ENCODE measurements at regions not wholly inside any gene's neighbourhood (a gene's known extent, or its start where the extent isn't known, plus 50 kb on each side); places are given as distances from the start of the nearest gene placed in this dataset.
"Not testable (repeated sequence)": the region's sequence is repeated elsewhere in the genome, so short reads cannot be mapped to it uniquely, and the experiment has no call there.

GRCh38 chr7:13751766-13752165 is 237.7 kb downstream of the ETV1 start:
- Histone ChIP-seq H3K27ac (ENCODE audit: low read depth, low read length, poor library complexity, severe bottlenecking) (no peak overlapping the region), H3K9me3 (ENCODE audit: low read length) (no peaks in the 10 kb centered on the region), H2AFZ (ENCODE audit: low read length) (no peak overlapping the region), H3K4me1 (ENCODE audit: insufficient read depth, low read length, poor library complexity, severe bottlenecking) (no peaks in the 10 kb centered on the region), H3K9me2 (ENCODE audit: insufficient read depth, low read length) (no peaks in the 10 kb centered on the region), H3K4me3 (ENCODE audit: low read depth, low read length, poor library complexity, severe bottlenecking) (no peak overlapping the region), H3K36me3 (ENCODE audit: insufficient read depth, low read length) (no peaks in the 10 kb centered on the region), H4K20me1 (ENCODE audit: insufficient read depth, low read length) (no peaks in the 10 kb centered on the region), H3K4me2 (ENCODE audit: low read length) (no peak overlapping the region), H3K79me2 (ENCODE audit: insufficient read depth, low read depth, low read length) (no peaks in the 10 kb centered on the region)
- no TSS peak for BruUV-seq (replicated peaks)
- ChIA-PET POLR2A (interaction anchor here (0.6 to 0.7 kb wide), 2 partner anchors 1446 to 1630 kb away, joined by 3 to 4 read pairs; no protein-coding TSS in a partner anchor), CTCF (ENCODE audit: unreplicated experiment) (no interaction called here)
- TF ChIP-seq EZH2phosphoT487 (IDR thresholded peaks at IDR 0.05; ENCODE audit: borderline replicate concordance, low read depth, low read length): no peak
- TF ChIP-seq CTCF (conservative IDR thresholded peaks at IDR 0.05; ENCODE audit: low read length): no peak
- intact Hi-C loops (cut with micrococcal nuclease; ENCODE audit: unreplicated experiment): no loop called here
- DNase-seq (ENCODE audit: low spot score): no peak

DNA sequence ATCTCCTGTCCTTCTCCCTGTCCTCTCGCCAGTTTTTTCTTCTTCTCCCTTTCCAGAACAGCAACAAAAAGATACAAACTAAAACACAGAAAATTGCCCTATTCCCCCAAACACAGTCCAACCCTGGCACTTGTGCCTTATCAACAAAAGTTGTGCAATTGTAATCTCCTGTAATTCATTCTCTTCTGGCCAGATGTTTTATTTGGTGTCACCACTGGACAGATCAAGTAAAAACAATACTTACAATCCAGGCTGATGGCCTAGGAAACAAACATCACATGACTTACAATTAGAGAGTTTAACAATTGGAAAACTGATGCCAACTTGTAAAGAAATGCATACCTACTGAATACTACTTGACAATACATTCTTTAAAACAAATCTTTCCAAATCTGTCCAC is 231.6 kb downstream of the ETV1 start:
- Histone ChIP-seq H3K4me1 (ENCODE audit: insufficient read depth, low read length, poor library complexity, severe bottlenecking) (no peaks in the 10 kb centered on the region), H2AFZ (ENCODE audit: low read length) (no peak overlapping the region), H3K79me2 (ENCODE audit: insufficient read depth, low read depth, low read length) (no peaks in the 10 kb centered on the region), H3K9me3 (ENCODE audit: low read length) (no peaks in the 10 kb centered on the region), H3K9me2 (ENCODE audit: insufficient read depth, low read length) (no peaks in the 10 kb centered on the region), H3K4me2 (ENCODE audit: low read length) (no peak overlapping the region), H3K27ac (ENCODE audit: low read depth, low read length, poor library complexity, severe bottlenecking) (no peak overlapping the region), H3K4me3 (ENCODE audit: low read depth, low read length, poor library complexity, severe bottlenecking) (no peak overlapping the region), H3K36me3 (ENCODE audit: insufficient read depth, low read length) (no peaks in the 10 kb centered on the region), H4K20me1 (ENCODE audit: insufficient read depth, low read length) (no peaks in the 10 kb centered on the region)
- ChIA-PET CTCF (ENCODE audit: unreplicated experiment) (no interaction called here), POLR2A (no interaction called here)
- TF ChIP-seq EZH2phosphoT487 (IDR thresholded peaks at IDR 0.05; ENCODE audit: borderline replicate concordance, low read depth, low read length) (no peak), CTCF (conservative IDR thresholded peaks at IDR 0.05; ENCODE audit: low read length) (no peak)
- BruUV-seq (replicated peaks): no TSS peak
- intact Hi-C loops (cut with micrococcal nuclease; ENCODE audit: unreplicated experiment): no loop called here
- DNase-seq (ENCODE audit: low spot score): no peak

- H3K36me3 ChIP-seq (ENCODE audit: insufficient read depth, low read length); H2AFZ ChIP-seq (ENCODE audit: low read length); CTCF ChIA-PET (ENCODE audit: unreplicated experiment); POLR2A ChIA-PET; H3K4me1 ChIP-seq (ENCODE audit: insufficient read depth, low read length, poor library complexity, severe bottlenecking); H3K4me3 ChIP-seq (ENCODE audit: low read depth, low read length, poor library complexity, severe bottlenecking); DNase-seq (ENCODE audit: low spot score); H3K9me2 ChIP-seq (ENCODE audit: insufficient read depth, low read length); H4K20me1 ChIP-seq (ENCODE audit: insufficient read depth, low read length); intact Hi-C loops (cut with micrococcal nuclease; ENCODE audit: unreplicated experiment); H3K9me3 ChIP-seq (ENCODE audit: low read length); H3K4me2 ChIP-seq (ENCODE audit: low read length); BruUV-seq (replicated peaks); H3K79me2 ChIP-seq (ENCODE audit: insufficient read depth, low read depth, low read length); H3K27ac ChIP-seq (ENCODE audit: low read depth, low read length, poor library complexity, severe bottlenecking): not testable (repeated sequence)
These were observed 223.6 kb downstream of the ETV1 start for GRCh38 chr7:13765853-13766252.

Data from OCI-LY7 (cell line).